RWPE1 (cell line): ENCODE measurements at regions not wholly inside any gene's neighbourhood (a gene's known extent, or its start where the extent isn't known, plus 50 kb on each side); places are given as distances from the start of the nearest gene placed in this dataset.

Source experiments
- CTCF ChIA-PET: fragments of 350-600 bp; sonication (Branson Sonifier 250); formaldehyde crosslinking; extraction: SDS; loops from one replicate; lab custom pipeline; 2021; lab: Yijun Ruan, JAX
- POLR2A ChIA-PET: fragments of 400-600 bp; formaldehyde crosslinking; extraction: SDS; loops from one replicate; lab custom pipeline; 2020; ENCODE audit warnings: antibody characterized with exemption; ENCODE audit not compliant: low non-redundant PET; lab: Yijun Ruan, JAX
- DNase-seq: peaks from one replicate; pipeline ENCODE4 v3.0.0; 2012; ENCODE audit warnings: low spot score
- H3K27ac ChIP-seq: fragments of 450-650 bp; 2 replicates; pipeline ENCODE4 v1.5.1; 2017
- CTCF ChIP-seq: fragments of 450-650 bp; conservative IDR thresholded peaks from 2 replicates; pipeline ENCODE4 v1.5.1; 2017; ENCODE audit warnings: low read depth, mild to moderate bottlenecking

- no peak for TF ChIP-seq CTCF
- ChIA-PET POLR2A (no interaction called here), CTCF (no interaction called here)
- DNase-seq: no peak
- no peak overlapping the region for H3K27ac ChIP-seq
These were observed 183.7 kb downstream of the BRD1 start for GRCh38 chr22:49643998-49644397.

- POLR2A ChIA-PET: no interaction called here
- DNase-seq: no peak
- TF ChIP-seq CTCF: no peak
- H3K27ac ChIP-seq: no peak overlapping the region
- CTCF ChIA-PET: no interaction called here
These were observed 184.2 kb downstream of the BRD1 start for GRCh38 chr22:49643466-49643865.

- DNase-seq: no peak
- no peak for TF ChIP-seq CTCF
- CTCF ChIA-PET: no interaction called here
- POLR2A ChIA-PET: no interaction called here
- no peak overlapping the region for H3K27ac ChIP-seq
These were observed 184.9 kb downstream of the BRD1 start for GRCh38 chr22:49642741-49643140.

GRCh38 chr22:49642331-49642730 lies 185.3 kb downstream of the BRD1 start:
- no peak for DNase-seq
- H3K27ac ChIP-seq: no peak overlapping the region
- TF ChIP-seq CTCF: no peak
- POLR2A ChIA-PET: no interaction called here
- CTCF ChIA-PET: no interaction called here

- ChIA-PET CTCF (no interaction called here), POLR2A (no interaction called here)
- no peak for DNase-seq
- no peak overlapping the region for H3K27ac ChIP-seq
- TF ChIP-seq CTCF: no peak
These were observed 185.8 kb downstream of the BRD1 start for GRCh38 chr22:49641770-49642313.

- ChIA-PET POLR2A (no interaction called here), CTCF (no interaction called here)
- DNase-seq: no peak
- H3K27ac ChIP-seq: no peak overlapping the region
- no peak for TF ChIP-seq CTCF
These were observed 187.1 kb downstream of the BRD1 start for GRCh38 chr22:49640366-49641095.
